Activated naive CD4-positive, alpha-beta T cell treated with anti-CD3 and anti-CD28 coated beads for 36 hours (primary cell): ENCODE measurements at regions not wholly inside any gene's neighbourhood (a gene's known extent, or its start where the extent isn't known, plus 50 kb on each side); places are given as distances from the start of the nearest gene placed in this dataset.

Experiments used
- CTCF ChIA-PET: fragments of 350-600 bp; sonication (Branson Sonifier 250); formaldehyde crosslinking; loops from one replicate; lab custom pipeline; 2021; ENCODE audit warnings: antibody characterized with exemption; lab: Charles Lee
- DNase-seq: peaks from one replicate; pipeline ENCODE4 v3.0.0-alpha.2; 2020
- H3K27ac Mint-ChIP-seq: one replicate; pipeline ENCODE4 v1.8.0; 2021; ENCODE audit warnings: mild to moderate bottlenecking, mixed read lengths
- H3K27me3 Mint-ChIP-seq: one replicate; pipeline ENCODE4 v1.8.0; 2021; ENCODE audit warnings: low read depth, mixed read lengths
- H3K36me3 Mint-ChIP-seq: one replicate; pipeline ENCODE4 v1.8.0; 2021; ENCODE audit warnings: low read depth, mixed read lengths
- H3K4me1 Mint-ChIP-seq: one replicate; pipeline ENCODE4 v1.8.0; 2021; ENCODE audit warnings: low read depth, mixed read lengths
- H3K4me3 Mint-ChIP-seq: one replicate; pipeline ENCODE4 v1.8.0; 2021; ENCODE audit warnings: mild to moderate bottlenecking, moderate library complexity, mixed read lengths
- H3K9me3 Mint-ChIP-seq: one replicate; pipeline ENCODE4 v1.8.0; 2021; ENCODE audit warnings: mixed read lengths
- intact Hi-C: fragments of 100-400 bp; cut with micrococcal nuclease; formaldehyde crosslinking; loops from one replicate; pipeline ENCODE4 v1.15.1; 2023

- CTCF ChIA-PET: no interaction called here
- Mint-ChIP-seq H3K36me3 (no peaks in the 10 kb centered on the region), H3K27me3 (peaks cover 11% of the 10 kb centered on the region), H3K4me1 (no peaks in the 10 kb centered on the region), H3K9me3 (no peaks in the 10 kb centered on the region), H3K4me3 (no peak overlapping the region), H3K27ac (no peak overlapping the region)
- no peak for DNase-seq
- intact Hi-C loops: no loop called here
These were observed 232.4 kb upstream of the FOXQ1 start for GRCh38 chr6:1079525-1079924.

GRCh38 chr6:1077478-1078416, 234.2 kb upstream of the FOXQ1 start:
- Mint-ChIP-seq H3K9me3 (no peaks in the 10 kb centered on the region), H3K4me1 (no peaks in the 10 kb centered on the region), H3K4me3 (no peak overlapping the region), H3K27me3 (peaks cover 11% of the 10 kb centered on the region), H3K27ac (no peak overlapping the region), H3K36me3 (no peaks in the 10 kb centered on the region)
- DNase-seq: no peak
- intact Hi-C loops: no loop called here
- CTCF ChIA-PET: no interaction called here

GRCh38 chr6:1076531-1077459, 235.1 kb upstream of the FOXQ1 start:
- CTCF ChIA-PET: no interaction called here
- H3K36me3 Mint-ChIP-seq: no peaks in the 10 kb centered on the region
- no peak overlapping the region for H3K27ac Mint-ChIP-seq
- no peaks in the 10 kb centered on the region for H3K4me1 Mint-ChIP-seq
- peaks cover 11% of the 10 kb centered on the region for H3K27me3 Mint-ChIP-seq
- intact Hi-C loops: no loop called here
- H3K9me3 Mint-ChIP-seq: no peaks in the 10 kb centered on the region
- no peak overlapping the region for H3K4me3 Mint-ChIP-seq
- DNase-seq: no peak

- Mint-ChIP-seq H3K4me1 (no peaks in the 10 kb centered on the region), H3K9me3 (no peaks in the 10 kb centered on the region), H3K4me3 (no peak overlapping the region), H3K36me3 (no peaks in the 10 kb centered on the region), H3K27me3 (peaks cover 11% of the 10 kb centered on the region), H3K27ac (no peak overlapping the region)
- intact Hi-C loops: no loop called here
- CTCF ChIA-PET: no interaction called here
- no peak for DNase-seq
These were observed 236.0 kb upstream of the FOXQ1 start for GRCh38 chr6:1075880-1076279.

GRCh38 chr6:1075444-1075843, 236.5 kb upstream of the FOXQ1 start:
- CTCF ChIA-PET: interaction anchor here (0.6 kb wide), 1 partner anchor 344 kb away, joined by 3 read pairs; no protein-coding TSS in a partner anchor
- Mint-ChIP-seq H3K27me3 (peaks cover 11% of the 10 kb centered on the region), H3K4me1 (no peaks in the 10 kb centered on the region), H3K27ac (no peak overlapping the region), H3K9me3 (no peaks in the 10 kb centered on the region), H3K36me3 (no peaks in the 10 kb centered on the region), H3K4me3 (no peak overlapping the region)
- no peak for DNase-seq
- intact Hi-C loops: no loop called here

- H3K27me3 Mint-ChIP-seq: peaks cover 10% of the 10 kb centered on the region
- CTCF ChIA-PET: no interaction called here
- H3K4me1 Mint-ChIP-seq: no peaks in the 10 kb centered on the region
- H3K9me3 Mint-ChIP-seq: no peaks in the 10 kb centered on the region
- H3K36me3 Mint-ChIP-seq: no peaks in the 10 kb centered on the region
- H3K4me3 Mint-ChIP-seq: no peak overlapping the region
- H3K27ac Mint-ChIP-seq: no peak overlapping the region
- intact Hi-C loops: no loop called here
- DNase-seq: no peak
These were observed 241.8 kb upstream of the FOXQ1 start for GRCh38 chr6:1070085-1070521.

GRCh38 chr6:1068905-1069304, 243.0 kb upstream of the FOXQ1 start:
- no peaks in the 10 kb centered on the region for H3K9me3 Mint-ChIP-seq
- intact Hi-C loops: no loop called here
- CTCF ChIA-PET: no interaction called here
- H3K4me1 Mint-ChIP-seq: no peaks in the 10 kb centered on the region
- H3K27ac Mint-ChIP-seq: no peak overlapping the region
- peaks cover 12% of the 10 kb centered on the region for H3K27me3 Mint-ChIP-seq
- H3K36me3 Mint-ChIP-seq: no peaks in the 10 kb centered on the region
- no peak for DNase-seq
- H3K4me3 Mint-ChIP-seq: no peak overlapping the region

- no peak for DNase-seq
- Mint-ChIP-seq H3K4me1 (no peaks in the 10 kb centered on the region), H3K27me3 (peaks cover 12% of the 10 kb centered on the region), H3K36me3 (no peaks in the 10 kb centered on the region), H3K4me3 (no peak overlapping the region), H3K27ac (no peak overlapping the region), H3K9me3 (no peaks in the 10 kb centered on the region)
- CTCF ChIA-PET: no interaction called here
- intact Hi-C loops: no loop called here
These were observed 243.8 kb upstream of the FOXQ1 start for GRCh38 chr6:1068068-1068467.

GRCh38 chr6:1067346-1067745, 244.6 kb upstream of the FOXQ1 start:
- Mint-ChIP-seq H3K27me3 (peaks cover 13% of the 10 kb centered on the region), H3K36me3 (no peaks in the 10 kb centered on the region), H3K4me3 (no peak overlapping the region), H3K9me3 (no peaks in the 10 kb centered on the region), H3K27ac (no peak overlapping the region), H3K4me1 (no peaks in the 10 kb centered on the region)
- CTCF ChIA-PET: no interaction called here
- no peak for DNase-seq
- intact Hi-C loops: no loop called here

GRCh38 chr6:1066449-1067090, 245.3 kb upstream of the FOXQ1 start:
- Mint-ChIP-seq H3K36me3 (no peaks in the 10 kb centered on the region), H3K27ac (no peak overlapping the region), H3K9me3 (no peaks in the 10 kb centered on the region), H3K27me3 (peaks cover 14% of the 10 kb centered on the region), H3K4me3 (no peak overlapping the region), H3K4me1 (no peaks in the 10 kb centered on the region)
- CTCF ChIA-PET: no interaction called here
- no peak for DNase-seq
- intact Hi-C loops: no loop called here

- Mint-ChIP-seq H3K36me3 (no peaks in the 10 kb centered on the region), H3K4me3 (no peak overlapping the region), H3K4me1 (no peaks in the 10 kb centered on the region), H3K27me3 (peaks cover 14% of the 10 kb centered on the region), H3K9me3 (no peaks in the 10 kb centered on the region), H3K27ac (no peak overlapping the region)
- DNase-seq: no peak
- CTCF ChIA-PET: no interaction called here
- intact Hi-C loops: no loop called here
These were observed 245.9 kb upstream of the FOXQ1 start for GRCh38 chr6:1065986-1066385.

- CTCF ChIA-PET: no interaction called here
- no peak for DNase-seq
- Mint-ChIP-seq H3K27ac (no peak overlapping the region), H3K4me3 (no peak overlapping the region), H3K9me3 (no peaks in the 10 kb centered on the region), H3K36me3 (no peaks in the 10 kb centered on the region), H3K27me3 (peaks cover 7% of the 10 kb centered on the region), H3K4me1 (no peaks in the 10 kb centered on the region)
- intact Hi-C loops: no loop called here
These were observed 248.1 kb upstream of the FOXQ1 start for GRCh38 chr6:1063671-1064355.
